DMS153 treated with DMSO at 0.1 percent for 48 hours (cell line): ENCODE measurements at regions not wholly inside any gene's neighbourhood (a gene's known extent, or its start where the extent isn't known, plus 50 kb on each side); places are given as distances from the start of the nearest gene placed in this dataset.
A peak's percentile ranks its signal among the peaks of the same experiment; 100 is the strongest.

ENCODE experiments used
- DNase-seq: peaks from one replicate; lab custom pipeline; 2025; ENCODE audit not compliant: unreplicated experiment; lab: John Stamatoyannopoulos, UW

GRCh38 chr14:94717808-94718207 is 52.1 kb downstream of the GSC start:
- no peak for DNase-seq

- no peak for DNase-seq
Measured at GRCh38 chr14:94716976-94717375, 52.9 kb downstream of the GSC start.

- no peak for DNase-seq
Measured at GRCh38 chr14:94713115-94713514, 56.8 kb downstream of the GSC start.

GRCh38 chr14:94710731-94711130 is 59.2 kb downstream of the GSC start:
- DNase-seq, result no peak

GRCh38 chr14:94707494-94707893 is 62.4 kb downstream of the GSC start:
- no peak for DNase-seq

GRCh38 chr14:94706133-94706532 is 63.8 kb downstream of the GSC start:
- no peak for DNase-seq

- no peak for DNase-seq
Measured at GRCh38 chr14:94702629-94703028, 67.3 kb downstream of the GSC start.

GRCh38 chr14:94701861-94702370 is 68.0 kb downstream of the GSC start:
- DNase-seq, result no peak

- no peak for DNase-seq
Measured at GRCh38 chr14:94700336-94700735, 69.6 kb downstream of the GSC start.

- DNase-seq, result no peak
Measured at GRCh38 chr14:94699831-94700230, 70.1 kb downstream of the GSC start.

- DNase-seq, result no peak
Measured at GRCh38 chr14:94697773-94698556, 71.9 kb downstream of the GSC start.

- DNase-seq, result no peak
Measured at GRCh38 chr14:94696518-94696917, 73.4 kb downstream of the GSC start.

GRCh38 chr14:94695231-94695630 is 74.7 kb downstream of the GSC start:
- DNase-seq, result no peak

- no peak for DNase-seq
Measured at GRCh38 chr14:94691660-94692034, 78.3 kb downstream of the GSC start.

- DNase-seq, result no peak
Measured at GRCh38 chr14:94690896-94691659, 78.8 kb downstream of the GSC start.

- no peak for DNase-seq
Measured at GRCh38 chr14:94690486-94690885, 78.3 kb downstream of the SERPINA3 start.

- no peak for DNase-seq
Measured at GRCh38 chr14:94689985-94690400, 77.8 kb downstream of the SERPINA3 start.

GRCh38 chr14:94689218-94689984 is 77.2 kb downstream of the SERPINA3 start:
- DNase-seq, result peak; percentile 41

GRCh38 chr14:94686511-94687160 is 74.4 kb downstream of the SERPINA3 start:
- no peak for DNase-seq

GRCh38 chr14:94685681-94686485 is 73.7 kb downstream of the SERPINA3 start:
- no peak for DNase-seq
